ENCODE measurements at regions not wholly inside any gene's neighbourhood (a gene's known extent, or its start where the extent isn't known, plus 50 kb on each side); places are given as distances from the start of the nearest gene placed in this dataset.

GRCh38 chr12:97267594-97268202 is 194.9 kb upstream of the RMST start:
- no peak for FAIRE-seq
- no peak for DNase-seq (ENCODE audit: insufficient read length, low spot score)

- no peak for FAIRE-seq
- DNase-seq (ENCODE audit: insufficient read length, low spot score) = no peak
Observed at GRCh38 chr12:97272471-97272870, 190.1 kb upstream of the RMST start.

- DNase-seq (ENCODE audit: insufficient read length, low spot score) (no peak), FAIRE-seq (no peak)
Observed at GRCh38 chr12:97274386-97274785, 188.2 kb upstream of the RMST start.

GRCh38 chr12:97275256-97275655 is 187.3 kb upstream of the RMST start:
- DNase-seq (ENCODE audit: insufficient read length, low spot score) (no peak), FAIRE-seq (no peak)

- DNase-seq (ENCODE audit: insufficient read length, low spot score) (no peak), FAIRE-seq (no peak)
Observed at GRCh38 chr12:97275728-97276590, 186.6 kb upstream of the RMST start.

- no peak for DNase-seq (ENCODE audit: insufficient read length, low spot score)
- no peak for FAIRE-seq
Observed at GRCh38 chr12:97276661-97277429, 185.8 kb upstream of the RMST start.

GRCh38 chr12:97283297-97283696 is 179.3 kb upstream of the RMST start:
- DNase-seq (ENCODE audit: insufficient read length, low spot score) (no peak), FAIRE-seq (no peak)

- FAIRE-seq (no peak), DNase-seq (ENCODE audit: insufficient read length, low spot score) (no peak)
Observed at GRCh38 chr12:97288531-97288930, 174.1 kb upstream of the RMST start.

GRCh38 chr12:97292588-97292987 is 170.0 kb upstream of the RMST start:
- DNase-seq (ENCODE audit: insufficient read length, low spot score) = no peak
- FAIRE-seq = no peak

GRCh38 chr12:97293541-97293940 is 169.1 kb upstream of the RMST start:
- FAIRE-seq (no peak), DNase-seq (ENCODE audit: insufficient read length, low spot score) (no peak)

- no peak for FAIRE-seq
- DNase-seq (ENCODE audit: insufficient read length, low spot score) = no peak
Observed at GRCh38 chr12:97299847-97300246, 162.8 kb upstream of the RMST start.

- no peak for FAIRE-seq
- no peak for DNase-seq (ENCODE audit: insufficient read length, low spot score)
Observed at GRCh38 chr12:97300431-97300830, 162.2 kb upstream of the RMST start.

GRCh38 chr12:97300891-97301290 is 161.7 kb upstream of the RMST start:
- FAIRE-seq (no peak), DNase-seq (ENCODE audit: insufficient read length, low spot score) (no peak)

GRCh38 chr12:97301576-97301975 is 161.0 kb upstream of the RMST start:
- FAIRE-seq (no peak), DNase-seq (ENCODE audit: insufficient read length, low spot score) (no peak)

GRCh38 chr12:97305651-97306050 is 157.0 kb upstream of the RMST start:
- FAIRE-seq = no peak
- no peak for DNase-seq (ENCODE audit: insufficient read length, low spot score)

- peak; percentile 9 for DNase-seq (ENCODE audit: insufficient read length, low spot score)
- FAIRE-seq = no peak
Observed at GRCh38 chr12:97306147-97306546, 156.5 kb upstream of the RMST start.

- DNase-seq (ENCODE audit: insufficient read length, low spot score) (no peak), FAIRE-seq (peak; percentile 57)
Observed at GRCh38 chr12:97308576-97309198, 153.9 kb upstream of the RMST start.

GRCh38 chr12:97309921-97310320 is 152.7 kb upstream of the RMST start:
- FAIRE-seq = no peak
- no peak for DNase-seq (ENCODE audit: insufficient read length, low spot score)

- FAIRE-seq (no peak), DNase-seq (ENCODE audit: insufficient read length, low spot score) (no peak)
Observed at GRCh38 chr12:97312570-97313135, 150.0 kb upstream of the RMST start.

- FAIRE-seq (no peak), DNase-seq (ENCODE audit: insufficient read length, low spot score) (no peak)
Observed at GRCh38 chr12:97313471-97314190, 149.0 kb upstream of the RMST start.
